Thoracic aorta (tissue), 2 donors: ENCODE measurements at regions not wholly inside any gene's neighbourhood (a gene's known extent, or its start where the extent isn't known, plus 50 kb on each side); places are given as distances from the start of the nearest gene placed in this dataset.

Source experiments
- ATAC-seq: fragments of 150-250 bp; one replicate; pipeline ENCODE4 v1.8.0; 2017; ENCODE audit warnings: low read depth; ENCODE audit not compliant: insufficient number of reproducible peaks, low FRiP score
- DNase-seq: peaks from one replicate; pipeline ENCODE4 v3.0.0-alpha.2; 2020; ENCODE audit warnings: low spot score
- H3K27ac ChIP-seq, 2 donors: fragments of 200-600 bp; sonication (generic); 1 replicate in 1 of 2; 2 replicates in 1 of 2; pipeline ENCODE4 v1.5.1; 2016; ENCODE audit warnings: mild to moderate bottlenecking in 2 of 2, moderate library complexity in 2 of 2
- H3K27me3 ChIP-seq: fragments of 200-600 bp; sonication (generic); replicated peaks from 2 replicates; pipeline ENCODE4 v1.6.0; 2016; ENCODE audit warnings: mild to moderate bottlenecking; ENCODE audit not compliant: insufficient read depth
- H3K36me3 ChIP-seq: fragments of 200-600 bp; sonication (generic); one replicate; pipeline ENCODE4 v1.5.1; 2016
- H3K4me1 ChIP-seq, 2 donors: fragments of 200-600 bp; sonication (generic); 1 replicate in 1 of 2; 2 replicates in 1 of 2; pipeline versions ENCODE4 v1.5.1 to v1.6.0; 2016; ENCODE audit warnings: low read depth in 2 of 2, mild to moderate bottlenecking in 1 of 2; ENCODE audit not compliant: control insufficient read depth in 1 of 2
- H3K4me3 ChIP-seq: fragments of 200-600 bp; sonication (generic); 2 replicates; pipeline ENCODE4 v1.5.1; 2016; ENCODE audit warnings: mild to moderate bottlenecking
- H3K9me3 ChIP-seq: fragments of 200-600 bp; sonication (generic); 2 replicates; pipeline ENCODE4 v1.5.1; 2016
- CTCF ChIP-seq: fragments of 200-600 bp; sonication (generic); IDR thresholded peaks from one replicate; pipeline ENCODE4 v1.5.1; 2019; ENCODE audit warnings: antibody characterized with exemption

- ATAC-seq (no peak), DNase-seq (no peak)
- Histone ChIP-seq H3K27me3 (no peaks in the 10 kb centered on the region), H3K4me3 (no peak overlapping the region), H3K36me3 (no peaks in the 10 kb centered on the region), H3K27ac (no peak overlapping the region), H3K4me1 (no peaks in the 10 kb centered on the region), H3K9me3 (no peaks in the 10 kb centered on the region)
- TF ChIP-seq CTCF = no peak
Observed at GRCh38 chr16:66014221-66014620, 352.3 kb upstream of the CDH5 start.

GRCh38 chr16:66013486-66013885 is 353.0 kb upstream of the CDH5 start:
- no peak for ATAC-seq
- Histone ChIP-seq H3K27ac (no peak overlapping the region), H3K4me3 (no peak overlapping the region), H3K4me1 (no peaks in the 10 kb centered on the region), H3K36me3 (no peaks in the 10 kb centered on the region), H3K9me3 (no peaks in the 10 kb centered on the region), H3K27me3 (no peaks in the 10 kb centered on the region)
- DNase-seq = no peak
- no peak for TF ChIP-seq CTCF

- Histone ChIP-seq H3K27me3 (no peaks in the 10 kb centered on the region), H3K4me1 (no peaks in the 10 kb centered on the region), H3K4me3 (no peak overlapping the region), H3K36me3 (no peaks in the 10 kb centered on the region), H3K27ac (no peak overlapping the region), H3K9me3 (no peaks in the 10 kb centered on the region)
- no peak for ATAC-seq
- no peak for TF ChIP-seq CTCF
- no peak for DNase-seq
Observed at GRCh38 chr16:66008136-66008535, 358.4 kb upstream of the CDH5 start.

- H3K27ac ChIP-seq = no peak overlapping the region
- no peaks in the 10 kb centered on the region for H3K9me3 ChIP-seq
- H3K4me1 ChIP-seq = no peaks in the 10 kb centered on the region
- ATAC-seq (no peak), DNase-seq (no peak)
- no peaks in the 10 kb centered on the region for H3K27me3 ChIP-seq
- no peak for TF ChIP-seq CTCF
- H3K4me3 ChIP-seq = no peak overlapping the region
- no peaks in the 10 kb centered on the region for H3K36me3 ChIP-seq
Observed at GRCh38 chr16:66007717-66008116, 358.8 kb upstream of the CDH5 start.

GRCh38 chr16:66006485-66006884 is 360.0 kb upstream of the CDH5 start:
- ATAC-seq = no peak

More at GRCh38 chr16:66006485-66006884, 360.0 kb upstream of the CDH5 start:
- no peak for TF ChIP-seq CTCF
- no peak for DNase-seq
- Histone ChIP-seq H3K4me1 (no peaks in the 10 kb centered on the region), H3K36me3 (no peaks in the 10 kb centered on the region), H3K9me3 (no peaks in the 10 kb centered on the region), H3K27ac (no peak overlapping the region), H3K4me3 (no peak overlapping the region), H3K27me3 (no peaks in the 10 kb centered on the region)
